ENCODE measurements at regions not wholly inside any gene's neighbourhood (a gene's known extent, or its start where the extent isn't known, plus 50 kb on each side); places are given as distances from the start of the nearest gene placed in this dataset.
"Not testable (repeated sequence)": the region's sequence is repeated elsewhere in the genome, so short reads cannot be mapped to it uniquely, and the experiment has no call there.

DNA sequence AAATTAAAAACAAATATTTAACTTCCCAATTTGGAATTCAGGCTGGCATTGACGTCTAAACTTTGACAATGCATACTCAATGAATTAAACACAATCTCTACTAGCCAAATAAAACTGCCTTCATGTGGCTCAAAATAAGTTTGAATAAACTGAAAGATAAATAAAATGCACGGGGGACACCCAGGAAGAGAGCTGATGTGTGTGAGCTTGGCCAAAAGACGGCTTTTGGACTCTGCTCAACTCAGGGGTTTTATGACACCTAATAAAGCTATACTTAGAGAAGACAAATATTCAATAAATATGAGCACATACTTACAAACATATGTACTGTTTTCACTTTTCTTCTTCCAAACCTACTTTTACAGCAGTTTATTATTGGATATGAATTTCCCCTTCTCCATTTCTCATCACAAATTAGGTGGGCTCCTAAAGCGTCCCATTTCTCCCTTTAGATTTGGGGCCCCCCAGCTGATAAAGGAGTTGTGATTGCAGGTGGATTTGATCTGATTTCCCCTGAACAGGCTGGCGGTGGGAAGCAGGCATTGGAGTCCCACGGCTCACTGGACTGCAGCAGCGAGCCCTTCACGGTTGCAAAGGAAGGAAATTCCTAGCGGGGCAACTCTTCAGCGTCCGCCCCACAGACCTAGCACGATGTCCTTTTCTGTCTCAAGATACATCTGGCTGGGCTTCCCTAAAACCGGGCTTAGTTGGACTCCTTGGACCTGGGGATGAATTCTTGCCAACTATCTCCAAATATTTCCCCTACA, 79.6 kb downstream of the INSIG1 start:
- DNase-seq (ENCODE audit: low read depth), result no peak

DNA sequence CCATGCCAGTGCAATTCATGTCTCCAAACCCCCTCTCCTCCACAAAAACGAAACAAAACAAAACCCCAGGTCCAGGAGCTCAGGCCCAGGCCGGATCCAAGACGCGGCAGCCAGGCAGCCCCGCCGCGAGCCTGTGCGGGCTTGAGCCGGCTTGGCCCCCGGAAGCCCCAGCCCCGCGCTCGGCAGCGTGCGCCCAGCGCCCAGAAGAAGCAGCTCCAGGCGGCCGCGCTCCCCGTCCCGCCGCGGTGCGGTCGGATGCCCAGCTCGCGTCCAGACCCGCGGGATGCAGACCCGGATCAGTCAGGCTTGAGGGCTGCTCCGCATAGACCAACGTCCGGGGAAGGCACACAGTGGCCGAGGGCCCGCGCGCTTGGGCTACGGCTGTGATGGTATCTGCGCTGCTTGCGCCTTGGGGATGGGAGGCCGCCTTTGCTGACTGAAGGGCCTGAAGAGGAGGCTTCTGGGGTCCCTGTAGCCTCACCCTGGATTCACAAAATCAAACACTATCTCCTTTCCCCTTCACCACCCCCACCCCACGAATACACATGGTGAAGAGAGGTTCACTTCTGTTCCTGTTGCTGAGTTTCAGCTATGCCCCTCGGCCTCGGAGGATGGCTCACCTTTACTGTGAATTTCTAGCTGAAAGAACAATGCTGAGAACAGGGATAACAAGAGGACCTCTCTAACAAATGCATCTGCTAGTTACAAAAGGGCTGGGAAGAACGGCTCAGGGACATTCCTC, 79.9 kb upstream of the EN2 start:
- DNase-seq (ENCODE audit: low read depth), result no peak

DNA sequence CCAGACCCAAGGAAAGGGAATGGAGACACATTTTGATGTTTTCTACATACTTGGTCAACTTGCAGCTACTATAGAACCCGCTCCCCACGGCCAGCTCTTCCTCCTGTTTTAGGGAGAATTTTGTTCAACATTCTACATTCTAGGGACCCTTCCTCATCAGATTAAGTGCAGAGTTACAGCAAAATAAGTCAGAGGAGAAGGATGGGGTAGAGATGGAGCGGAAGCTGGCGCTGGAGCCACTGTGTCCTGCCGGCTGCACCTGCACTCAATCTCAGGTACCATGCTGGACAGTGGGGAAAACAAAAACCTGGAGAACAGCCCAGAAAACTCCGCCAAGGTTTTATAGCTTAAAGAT, 79.4 kb upstream of the EN2 start:
- no peak for DNase-seq (ENCODE audit: low read depth)

DNA sequence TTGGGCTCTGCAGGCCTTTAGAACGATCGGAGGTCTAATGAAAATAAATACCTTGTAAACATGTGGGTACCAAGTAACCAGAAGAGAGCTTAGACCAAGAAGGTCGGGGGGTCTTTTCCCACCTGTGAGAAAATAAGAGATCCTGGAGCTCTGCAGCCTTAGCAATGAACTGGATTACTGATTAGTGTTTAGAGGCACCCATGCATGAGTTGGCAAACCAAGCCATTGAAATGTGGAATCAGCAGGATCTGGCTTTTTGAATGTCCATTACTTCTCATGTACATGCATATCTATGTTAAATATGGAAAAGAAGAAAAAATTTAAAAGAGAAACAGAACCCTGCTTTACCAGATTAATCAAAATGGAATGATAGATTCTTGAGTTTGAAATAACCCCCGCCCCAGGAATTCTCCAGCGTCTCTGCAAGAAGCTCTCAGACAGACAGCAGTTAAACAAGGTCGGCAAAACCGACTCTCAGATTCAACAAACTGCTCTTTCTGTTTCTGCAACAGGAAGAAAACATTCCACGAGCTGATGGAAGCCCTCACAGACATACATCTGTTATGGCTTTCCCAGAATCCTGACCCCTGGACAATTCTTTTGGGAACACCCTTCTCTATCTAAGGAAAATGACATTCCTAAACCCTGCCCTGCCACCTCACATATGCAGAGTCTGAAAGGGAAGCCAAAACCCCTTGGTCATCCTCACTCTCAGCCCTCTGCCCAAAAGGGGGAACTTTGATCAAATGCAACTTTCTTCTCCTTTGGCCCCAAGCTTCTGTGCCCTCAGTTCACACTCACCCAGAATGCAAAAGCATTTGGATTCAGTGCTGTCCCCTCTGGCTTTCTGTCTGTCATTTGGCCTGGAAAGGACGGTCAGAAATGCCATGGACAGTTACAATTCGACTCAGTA, 78.7 kb upstream of the EN2 start:
- DNase-seq (ENCODE audit: low read depth), result no peak

DNA sequence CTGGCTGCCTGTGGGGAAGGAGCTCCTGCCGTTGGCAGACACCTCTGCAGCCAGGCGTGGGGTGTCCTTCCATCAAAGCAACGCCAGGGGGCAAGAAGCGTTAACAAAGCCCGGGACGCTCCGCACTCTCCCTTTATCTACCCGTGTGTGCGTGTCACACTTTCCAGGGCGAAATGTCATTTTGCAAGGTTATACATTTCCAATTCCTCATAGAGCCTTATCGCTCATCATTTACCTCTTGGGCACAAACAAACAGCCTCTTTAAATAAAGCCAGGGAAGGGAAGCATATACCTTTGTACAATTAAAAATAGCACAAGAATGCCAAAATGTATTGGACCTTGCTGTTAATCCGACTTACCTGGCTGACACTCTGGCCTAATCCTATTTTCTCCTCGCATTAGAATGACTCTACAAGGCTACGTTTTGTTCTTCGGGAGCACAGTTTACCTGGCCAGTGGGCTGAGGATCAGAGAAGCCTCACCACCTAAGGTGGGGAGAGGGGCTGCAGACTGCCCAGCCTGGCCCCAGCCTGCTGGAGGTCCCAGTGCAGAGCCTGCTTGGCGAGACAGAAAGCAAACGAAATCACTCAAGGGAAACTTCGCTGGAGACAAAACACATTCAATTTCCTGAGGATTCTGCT, 77.6 kb upstream of the EN2 start:
- DNase-seq (ENCODE audit: low read depth), result peak; percentile 64

DNA sequence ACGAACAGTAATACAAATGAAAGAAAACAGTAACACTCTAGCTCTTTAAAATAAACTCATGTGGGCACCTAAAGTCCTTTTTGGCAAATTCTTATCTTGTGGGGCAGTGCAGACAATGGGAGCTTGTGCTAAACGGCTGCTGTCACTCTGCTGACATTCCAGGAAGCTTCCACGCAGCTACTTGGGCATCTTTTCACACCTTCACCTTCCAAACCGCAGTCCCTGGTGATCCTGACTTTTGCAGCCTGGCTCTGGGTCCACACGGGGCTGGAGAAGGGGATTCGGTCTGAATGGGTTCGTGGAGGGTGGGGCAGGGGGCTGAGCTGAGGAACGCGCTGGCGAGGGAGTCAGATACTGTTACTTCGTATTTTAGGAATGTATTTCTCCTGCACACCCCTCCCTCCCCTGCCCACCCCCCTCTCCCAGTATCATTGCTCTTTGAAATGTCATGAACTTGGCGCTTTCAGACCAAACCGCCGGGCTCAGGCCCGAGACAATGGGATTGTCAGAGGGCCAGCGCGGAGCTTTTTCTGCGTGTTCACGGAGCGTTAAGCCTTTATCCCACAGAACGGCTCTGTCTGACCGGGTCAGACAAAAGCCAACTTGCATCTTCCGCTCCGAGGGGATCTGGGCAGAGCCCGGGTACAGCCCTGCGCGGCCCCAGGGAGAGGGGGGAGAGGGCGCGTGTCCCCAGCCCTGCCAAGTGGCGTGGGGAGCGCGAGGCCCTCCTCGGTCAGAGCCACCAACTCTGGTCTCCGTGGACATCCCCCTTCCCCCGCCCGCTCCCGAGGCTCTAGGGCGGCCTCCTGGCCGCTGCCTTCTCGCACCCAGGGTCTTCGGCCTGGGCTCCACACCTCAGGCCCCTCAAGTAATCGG, 76.7 kb upstream of the EN2 start:
- DNase-seq (ENCODE audit: low read depth), result no peak

DNA sequence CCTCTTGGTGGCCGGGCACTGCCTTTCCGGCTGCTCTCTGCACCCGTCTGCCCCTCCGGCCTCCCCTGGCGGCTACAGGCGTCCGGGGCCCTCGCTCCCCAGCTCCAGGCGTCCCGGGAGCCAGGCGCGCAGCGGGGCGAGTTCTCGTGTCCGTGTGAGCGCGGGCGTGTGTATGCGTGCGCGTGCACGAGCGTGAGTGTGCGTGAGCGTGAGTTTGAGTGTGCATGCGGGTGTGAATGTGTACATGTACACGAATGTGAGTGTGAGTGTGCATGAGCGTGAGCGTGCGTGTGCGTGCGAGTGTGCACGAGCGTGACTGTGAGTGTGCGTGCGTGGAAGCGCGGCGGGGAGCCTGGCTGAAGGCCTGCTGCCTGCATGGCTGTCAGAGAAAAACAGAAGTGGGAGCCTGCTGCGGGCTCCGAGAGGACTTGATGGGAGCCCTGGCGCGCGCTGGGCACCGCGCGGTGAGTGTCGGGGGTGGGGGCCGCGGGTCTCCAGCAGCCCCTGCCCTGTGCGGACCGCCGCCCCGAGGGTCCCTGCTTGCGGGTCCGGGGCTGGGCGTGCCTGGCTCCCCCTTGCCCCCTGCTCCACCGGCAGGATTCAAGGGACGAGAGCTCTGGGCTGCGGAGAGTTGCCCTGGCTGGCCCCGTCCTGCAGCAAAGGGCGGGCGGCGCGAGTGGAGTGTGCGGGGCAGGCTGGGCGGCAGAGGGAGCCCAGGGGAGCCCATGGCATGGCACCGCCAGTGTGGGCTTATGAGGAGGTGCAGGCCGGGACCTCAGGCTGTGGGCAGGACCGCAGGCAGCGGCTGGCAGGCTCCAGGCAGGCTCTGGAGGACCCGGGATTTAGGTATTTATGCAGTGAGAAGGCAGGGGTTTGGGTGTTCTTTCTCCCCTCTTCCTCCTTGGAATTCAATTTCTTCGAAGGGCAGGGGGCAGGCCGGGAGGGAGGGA, 75.8 kb upstream of the EN2 start:
- DNase-seq (ENCODE audit: low read depth), result no peak

DNA sequence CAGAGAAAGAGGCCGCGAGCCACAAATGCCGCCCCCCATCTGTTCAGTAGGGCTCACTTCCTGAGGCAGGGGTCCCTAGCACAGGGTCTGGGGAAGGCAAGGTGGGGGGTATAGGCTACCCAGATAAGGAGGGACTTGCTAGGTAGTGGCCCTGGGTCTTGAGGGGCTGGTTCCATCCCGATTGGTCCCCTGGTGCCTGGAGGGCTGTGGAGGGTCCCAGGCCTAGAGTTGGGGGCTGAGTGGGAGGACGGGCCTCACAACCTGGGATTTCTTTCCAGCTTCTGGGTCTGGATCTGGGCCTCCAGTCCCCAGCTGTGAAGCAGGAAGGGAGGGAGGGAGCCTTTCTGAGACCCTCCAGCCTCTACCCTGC, 75.1 kb upstream of the EN2 start:
- DNase-seq (ENCODE audit: low read depth), result no peak

DNA sequence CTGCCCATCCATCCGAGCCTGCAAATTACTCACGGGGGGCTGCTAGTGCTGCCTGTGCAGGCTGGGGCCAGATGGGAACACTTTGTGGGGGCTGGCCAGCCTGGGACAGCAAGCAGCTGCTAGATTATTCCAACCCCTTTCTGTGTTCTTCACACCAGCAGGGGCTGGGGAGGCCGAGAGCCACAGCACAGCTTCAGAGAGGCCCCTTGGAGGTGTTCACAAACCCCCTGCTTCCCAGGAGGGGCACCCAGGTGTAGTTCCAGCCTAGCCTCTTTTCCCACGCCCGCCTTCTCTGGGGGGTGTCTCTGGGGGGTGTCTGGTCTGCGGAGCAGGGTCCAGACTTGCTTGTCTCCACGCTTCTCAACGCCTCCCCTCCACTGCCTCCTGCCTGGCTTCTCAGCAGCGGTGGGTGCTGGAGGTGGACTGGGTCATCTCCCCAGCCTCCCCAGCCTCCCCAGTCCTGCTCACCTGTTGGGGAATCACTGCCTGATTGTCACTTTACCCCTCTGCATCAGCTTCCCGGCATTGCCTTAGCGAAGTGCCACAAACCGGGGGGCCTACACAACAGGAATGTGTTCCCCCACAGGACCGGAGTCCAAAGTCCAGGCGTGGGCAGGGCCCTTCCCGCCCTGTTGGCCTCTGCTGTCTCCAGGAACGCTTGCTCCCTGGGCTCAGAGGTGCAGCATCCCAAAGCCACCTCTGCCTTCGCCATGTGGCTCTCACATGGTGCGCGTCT, 74.0 kb upstream of the EN2 start:
- no peak for DNase-seq (ENCODE audit: low read depth)

DNA sequence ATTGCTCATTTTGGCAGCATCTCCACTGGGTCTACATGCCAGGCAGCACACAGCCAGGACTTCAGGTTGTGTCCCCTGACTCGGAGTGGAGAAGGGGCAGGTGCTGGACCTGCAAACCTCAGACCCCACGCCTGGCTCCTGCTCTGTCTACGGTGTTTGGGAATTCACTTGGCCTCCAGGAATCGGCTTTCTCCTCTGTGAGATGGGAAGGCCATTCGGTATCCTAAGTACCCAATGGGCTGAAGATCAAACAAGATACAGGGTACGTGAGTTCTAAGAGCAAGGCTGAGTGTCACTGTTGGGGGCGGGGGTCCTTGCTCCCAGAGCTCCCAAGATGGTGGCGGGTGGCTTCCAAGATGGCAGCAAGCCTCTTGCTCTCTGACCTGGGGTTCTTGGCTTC, 73.2 kb upstream of the EN2 start:
- no peak for DNase-seq (ENCODE audit: low read depth)

DNA sequence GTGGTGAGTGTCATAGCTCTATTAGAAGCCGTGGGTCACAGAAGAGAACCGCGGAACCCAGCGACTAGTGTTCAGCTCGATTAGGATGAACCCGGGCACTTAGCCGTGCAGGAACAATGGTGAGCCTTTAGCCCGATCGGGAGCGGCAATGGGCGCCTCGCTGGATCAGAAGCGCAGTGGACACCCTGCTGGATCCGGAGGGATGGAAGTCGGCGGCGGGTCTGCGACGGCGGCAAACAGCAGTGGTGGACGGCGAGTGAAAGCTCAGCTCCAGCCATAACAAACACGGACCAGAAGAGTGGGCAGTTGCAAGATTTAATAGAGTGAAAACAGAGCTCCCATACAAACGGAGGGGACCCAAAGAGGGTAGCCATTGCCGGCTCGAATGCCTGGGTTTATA, 72.7 kb upstream of the EN2 start:
- not testable (repeated sequence) for DNase-seq (ENCODE audit: low read depth)

DNA sequence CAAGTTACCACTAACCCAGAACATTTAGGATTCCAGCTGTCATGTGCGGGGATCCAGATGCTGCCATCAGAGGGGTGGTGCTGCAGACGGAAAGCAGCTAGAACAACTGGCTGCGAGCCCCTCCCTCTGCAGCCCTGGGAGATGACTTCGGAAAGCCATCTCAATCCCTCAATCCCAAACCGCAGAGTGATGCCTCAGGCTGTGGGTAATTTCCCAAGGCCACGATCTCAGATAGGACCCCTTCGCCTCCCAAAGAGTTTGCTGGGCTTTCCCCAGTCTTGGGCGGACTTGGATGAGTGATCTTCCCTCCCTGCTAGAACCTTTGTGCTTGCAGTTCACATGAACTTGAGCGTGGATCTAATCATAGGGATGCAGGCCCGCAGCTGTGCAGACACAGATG, 71.3 kb upstream of the EN2 start:
- no peak for DNase-seq (ENCODE audit: low read depth)

DNA sequence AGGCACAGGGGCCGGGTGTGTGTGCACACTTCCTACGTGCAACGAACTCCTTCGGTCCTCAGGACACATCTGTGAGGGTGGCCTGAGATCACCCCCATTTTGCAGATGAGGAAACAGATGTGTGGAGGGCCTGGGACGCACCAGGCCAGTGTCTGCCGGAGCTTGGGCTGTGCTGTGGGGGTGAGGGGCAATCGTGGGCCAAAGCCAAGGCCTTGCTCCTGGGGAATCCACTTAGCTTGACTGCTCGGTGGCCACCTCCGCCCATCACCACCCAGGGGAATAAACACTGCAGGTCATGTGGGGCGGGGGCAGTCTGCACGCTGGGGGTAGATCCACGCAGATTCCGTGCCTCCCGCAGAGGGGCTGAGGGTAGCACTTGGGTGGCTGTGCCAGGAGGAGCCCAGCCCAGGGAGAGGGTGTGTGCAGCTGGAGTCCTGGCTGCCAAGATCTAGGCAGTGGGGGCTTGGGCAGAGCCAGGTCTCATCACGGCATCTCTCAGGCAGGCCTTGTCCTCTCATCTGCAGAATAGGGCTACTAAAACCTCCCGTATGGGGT, 70.8 kb upstream of the EN2 start:
- DNase-seq (ENCODE audit: low read depth), result no peak

DNA sequence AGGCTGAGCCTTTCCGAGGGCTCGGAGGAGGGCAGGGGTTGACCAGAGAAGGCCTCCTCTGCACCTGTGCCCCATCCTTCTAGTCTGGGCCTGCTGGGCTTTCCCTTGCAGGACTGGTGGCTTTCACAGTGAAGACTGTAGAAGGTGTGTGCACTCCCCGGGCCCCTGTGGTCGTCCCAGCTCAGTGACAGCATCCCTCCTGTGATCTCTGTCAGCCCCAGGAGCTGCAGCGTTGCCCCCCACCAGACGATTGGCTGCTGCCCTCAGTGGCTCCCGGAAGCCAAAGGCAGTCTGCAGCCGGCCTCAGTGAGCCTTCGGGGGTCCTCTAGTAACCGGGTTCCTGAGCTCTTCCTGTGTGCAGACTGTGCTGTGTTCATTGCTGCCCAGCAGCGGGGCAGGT, 69.4 kb upstream of the EN2 start:
- no peak for DNase-seq (ENCODE audit: low read depth)

DNA sequence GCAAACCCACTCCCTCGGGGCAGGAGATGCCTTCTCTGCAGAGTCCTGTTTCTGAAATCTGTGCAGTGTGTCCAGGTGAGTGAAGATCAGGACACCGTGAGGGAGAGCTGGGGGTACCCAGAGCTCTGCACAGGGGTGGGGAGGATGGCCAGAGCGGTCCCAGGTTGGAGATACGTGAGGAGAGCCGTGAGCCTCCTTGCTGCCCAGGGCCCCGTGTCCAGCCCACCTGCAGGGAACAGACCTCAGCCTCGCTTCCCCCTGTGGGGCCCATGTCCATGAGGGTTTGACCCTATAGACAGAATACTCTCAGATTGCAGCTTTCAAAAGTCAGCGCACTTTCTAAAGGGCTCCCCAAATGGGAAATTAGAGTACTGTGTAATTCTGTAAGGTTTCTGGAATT, 66.5 kb upstream of the EN2 start:
- no peak for DNase-seq (ENCODE audit: low read depth)

DNA sequence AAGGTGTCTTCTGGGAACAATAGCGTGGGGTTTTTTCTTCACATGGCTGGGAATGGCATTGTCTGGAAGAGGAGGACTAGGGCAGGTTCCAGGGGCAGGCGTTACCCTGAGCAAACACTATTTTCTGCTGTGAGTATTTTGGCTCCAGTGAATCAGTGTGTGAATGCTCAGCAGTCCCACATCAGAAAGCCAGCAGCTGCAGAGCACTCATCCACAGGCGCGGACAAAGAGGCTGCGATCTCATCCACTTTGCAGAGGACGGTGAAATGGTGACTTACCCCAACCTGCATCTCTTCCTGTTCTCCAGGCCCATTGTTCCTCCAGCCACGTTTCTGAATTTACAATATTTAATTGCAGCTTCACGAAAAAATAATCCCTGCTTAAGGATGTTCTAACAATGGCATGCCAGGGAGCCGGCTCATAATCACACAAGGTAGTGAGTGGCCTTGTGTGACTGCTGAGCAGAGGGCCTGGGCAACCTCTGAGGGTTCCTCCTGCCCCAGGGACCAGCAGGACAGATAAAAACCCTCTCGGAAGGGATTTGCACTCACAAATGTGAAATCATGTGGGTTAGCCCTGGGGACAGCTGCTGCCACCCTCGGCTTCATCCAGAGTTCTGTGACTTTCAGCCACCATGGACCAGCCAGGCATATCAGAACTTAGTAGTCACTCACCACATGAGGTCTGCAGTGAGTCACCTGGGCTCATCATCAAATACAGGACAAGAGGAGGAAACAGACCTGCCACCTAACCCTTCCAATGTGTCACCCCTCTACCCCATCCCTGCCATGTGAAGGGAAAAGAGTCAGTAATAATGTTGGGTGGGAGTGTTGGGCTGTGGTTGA, 65.0 kb upstream of the EN2 start:
- no peak for DNase-seq (ENCODE audit: low read depth)

DNA sequence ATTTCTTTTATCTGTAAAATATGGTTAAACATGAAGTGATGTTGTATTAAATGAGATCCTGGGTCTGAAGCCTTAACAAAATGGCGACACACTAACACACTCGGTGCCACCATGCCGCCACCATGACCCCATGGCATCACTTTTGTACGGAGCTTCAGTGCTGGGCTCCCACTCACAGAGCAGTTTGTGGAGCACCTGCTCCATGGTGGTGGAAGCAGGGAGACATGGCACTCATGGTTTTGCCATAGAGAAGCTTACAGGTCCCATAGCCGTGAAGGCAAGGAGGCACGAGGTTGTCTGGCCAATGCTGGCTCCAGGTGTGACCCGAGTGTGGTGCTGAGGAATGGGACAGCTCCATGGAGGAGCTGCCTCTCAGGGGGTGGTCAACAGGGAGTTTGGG, 63.5 kb upstream of the EN2 start:
- no peak for DNase-seq (ENCODE audit: low read depth)

DNA sequence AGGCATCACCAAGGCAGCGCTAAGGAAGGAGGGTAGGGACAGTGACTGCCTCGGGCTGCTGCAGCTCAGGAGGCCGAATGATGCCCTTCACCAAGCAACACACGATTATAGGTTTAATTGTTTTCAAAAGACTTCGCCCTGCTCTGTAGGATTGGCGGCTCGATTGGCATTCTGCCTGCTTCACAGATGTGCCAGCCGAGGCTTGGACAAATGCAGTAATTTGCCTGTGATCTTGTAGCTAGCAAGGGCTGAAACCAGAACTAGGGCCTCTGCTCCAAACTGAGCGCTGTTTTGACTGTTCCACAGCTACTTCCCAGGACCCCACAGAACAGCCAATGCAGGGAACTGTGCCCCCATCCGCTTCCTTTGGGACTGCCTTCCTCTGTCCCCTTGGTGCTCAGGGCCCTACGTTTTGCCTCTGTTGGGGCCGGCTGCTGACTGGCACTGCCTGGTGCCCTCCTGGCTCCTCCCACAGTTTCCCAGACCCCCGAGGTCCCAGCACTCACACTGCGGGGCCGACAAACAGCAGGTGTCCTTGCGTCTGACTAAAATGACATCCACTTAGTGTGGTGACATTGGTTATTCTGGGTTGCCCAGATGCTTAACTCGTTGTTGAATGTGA, 62.6 kb upstream of the EN2 start:
- DNase-seq (ENCODE audit: low read depth), result no peak

Data from activated T-cell treated with anti-CD3 and anti-CD28 coated beads for 24 hours (primary cell).